Panc1 (cell line): ENCODE measurements at regions not wholly inside any gene's neighbourhood (a gene's known extent, or its start where the extent isn't known, plus 50 kb on each side); places are given as distances from the start of the nearest gene placed in this dataset.

ENCODE experiments used
- ATAC-seq: fragments of 200-7000 bp; cut with Tn5 transposase; 2 replicates; pipeline ENCODE4 v1.9.1; 2020; ENCODE audit warnings: mild to moderate bottlenecking, moderate library complexity
- BruUV-seq: library from RNA; stranded (reverse); fragments of 400-500 nt; replicated peaks from 2 replicates; lab custom pipeline; 2021; lab: Mats Ljungman, UMichigan
- CTCF ChIA-PET: fragments of 300-600 bp; sonication (Branson Sonifier 250); formaldehyde crosslinking; loops from one replicate; lab custom pipeline; 2022; ENCODE audit warnings: antibody characterized with exemption; lab: Charles Lee
- POLR2A ChIA-PET: fragments of 300-600 bp; sonication (Branson Sonifier 250); formaldehyde crosslinking; loops from one replicate; lab custom pipeline; 2022; ENCODE audit warnings: antibody characterized with exemption; lab: Charles Lee
- DNase-seq: peaks from one replicate; pipeline ENCODE4 v3.0.0-alpha.2; 2010; ENCODE audit warnings: low read depth, low spot score
- H3K27ac ChIP-seq: 2 replicates; pipeline ENCODE4 v1.5.1; 2011; ENCODE audit warnings: mild to moderate bottlenecking, low read length, inconsistent platforms
- H3K27me3 ChIP-seq: fragments of 200-500 bp; sonication (Bioruptor generic); 2 replicates; pipeline ENCODE4 v1.6.0; 2014; ENCODE audit warnings: low read length, inconsistent platforms; ENCODE audit not compliant: control insufficient read depth, insufficient read depth
- H3K36me3 ChIP-seq: fragments of 200-500 bp; sonication (Bioruptor generic); 2 replicates; pipeline ENCODE4 v1.5.1; 2014; ENCODE audit warnings: inconsistent platforms, mild to moderate bottlenecking, low read length, moderate library complexity; ENCODE audit not compliant: control insufficient read depth, insufficient read depth
- H3K4me1 ChIP-seq: 2 replicates; pipeline ENCODE4 v1.5.1; 2011; ENCODE audit warnings: inconsistent platforms, mild to moderate bottlenecking, low read length, moderate library complexity; ENCODE audit not compliant: control insufficient read depth, insufficient read depth
- H3K4me3 ChIP-seq, 2 experiments: 2 replicates each; pipeline ENCODE4 v1.5.1; 2011 to 2012; ENCODE audit warnings: low read depth in 2 of 2, low read length in 2 of 2, mild to moderate bottlenecking in 2 of 2, inconsistent platforms in 1 of 2, moderate library complexity in 1 of 2
- H3K9me3 ChIP-seq: fragments of 200-500 bp; sonication (Bioruptor generic); 2 replicates; pipeline ENCODE4 v1.5.1; 2014; ENCODE audit warnings: low read depth, mild to moderate bottlenecking, inconsistent platforms, low read length, moderate library complexity; ENCODE audit not compliant: control insufficient read depth, insufficient read depth
- POLR2AphosphoS5 ChIP-seq: IDR thresholded peaks from 2 replicates; pipeline ENCODE4 v1.6.1; 2012; ENCODE audit warnings: mild to moderate bottlenecking, low read depth, low read length, moderate library complexity
- SIN3A ChIP-seq: IDR thresholded peaks from 2 replicates; pipeline ENCODE4 v1.6.1; 2012; ENCODE audit warnings: low read depth, mild to moderate bottlenecking, low read length, moderate library complexity, borderline replicate concordance; ENCODE audit not compliant: insufficient read depth
- TCF7L2 ChIP-seq: IDR thresholded peaks from 2 replicates; pipeline ENCODE4 v1.6.1; 2011; ENCODE audit warnings: mild to moderate bottlenecking, low read depth, low read length, inconsistent platforms
- in situ Hi-C: cut with HindIII; loops from 2 replicates; pipeline ENCODE4 v1.10.0; 2016; ENCODE audit warnings: low sequenced_read_pairs, low pct_unique_long_range_greater_than_20kb
- intact Hi-C: fragments of 100-400 bp; cut with micrococcal nuclease; formaldehyde crosslinking; loops from one replicate; pipeline ENCODE4 v1.10.0; 2022; ENCODE audit not compliant: unreplicated experiment
- TF ChIP-seq, protein P1 (sequence below): fragments of 450-650 bp; IDR thresholded peaks from 2 replicates; pipeline ENCODE4 v1.5.1; 2017; ENCODE audit warnings: mild to moderate bottlenecking
- TF ChIP-seq, protein P2 (sequence below), 2 experiments: IDR thresholded peaks; 2 replicates each; pipeline ENCODE4 v1.6.1; 2011 to 2012; ENCODE audit warnings: low read depth in 2 of 2, control low read depth in 1 of 2, low read length in 1 of 2, mild to moderate bottlenecking in 1 of 2, moderate library complexity in 1 of 2; ENCODE audit not compliant: insufficient read depth in 1 of 2

DNA sequence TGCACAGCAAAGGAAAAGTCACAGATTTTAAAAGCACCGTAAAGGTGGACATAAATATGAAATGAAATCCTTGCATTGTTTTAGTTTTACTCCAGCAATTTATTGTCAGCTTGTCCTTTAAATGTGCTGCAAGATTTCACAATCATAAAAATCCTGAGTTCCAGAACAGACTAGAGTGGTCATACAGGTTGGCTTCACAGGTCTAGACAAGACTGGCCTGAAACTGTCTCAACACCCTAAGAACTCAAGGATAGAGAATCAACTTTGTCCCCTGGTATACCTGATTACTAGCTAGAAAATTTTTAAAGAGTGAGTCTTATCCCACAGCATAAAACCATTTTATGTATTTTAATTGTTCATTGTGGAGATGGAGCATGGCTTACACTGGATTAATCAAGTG, 521.7 kb upstream of the MCTP2 start:
- H3K4me1 ChIP-seq: no peaks in the 10 kb centered on the region

DNA sequence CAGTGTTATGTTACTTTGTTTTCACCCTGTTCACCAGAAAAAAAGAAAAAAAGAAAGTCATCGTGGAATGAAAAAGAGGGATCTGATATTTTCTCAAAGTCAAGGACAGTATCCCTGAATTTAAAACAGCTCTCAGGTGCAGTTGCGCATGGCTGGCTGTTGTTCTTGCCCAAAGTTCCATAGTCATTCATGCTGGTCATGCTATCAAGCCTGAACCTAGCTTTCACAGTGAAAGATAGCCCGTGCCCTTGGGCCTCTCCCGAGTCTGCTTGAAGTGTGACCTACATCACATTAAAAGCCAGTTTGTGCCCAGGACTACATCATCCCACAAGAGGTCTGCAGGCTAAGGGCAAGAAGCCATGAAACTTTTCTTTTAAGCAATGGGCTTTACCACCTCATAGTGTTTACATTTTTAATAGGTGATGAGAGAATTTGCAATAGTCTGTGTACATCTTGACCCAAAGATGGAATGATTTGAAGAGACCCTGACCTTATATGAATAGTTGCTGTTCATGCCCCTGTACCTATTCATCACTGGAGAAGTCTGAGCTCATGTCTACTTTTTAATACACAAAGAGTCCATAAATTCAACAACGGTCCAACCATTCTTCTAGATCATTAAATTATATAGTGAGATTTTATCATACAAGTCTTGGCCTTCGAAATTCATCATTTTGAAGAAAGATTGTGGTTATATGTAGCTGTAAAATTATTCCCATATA, 522.5 kb upstream of the MCTP2 start:
- no peaks in the 10 kb centered on the region for H3K36me3 ChIP-seq
- POLR2A ChIA-PET: no interaction called here
- TF ChIP-seq TCF7L2: no peak
- ATAC-seq (no peak), DNase-seq (no peak)
- in situ Hi-C loops: no loop called here
- H3K4me1 ChIP-seq: no peaks in the 10 kb centered on the region
- intact Hi-C loops: no loop called here
- H3K27ac ChIP-seq: no peak overlapping the region
- H3K9me3 ChIP-seq: no peaks in the 10 kb centered on the region
- H3K4me3 ChIP-seq: no peak overlapping the region
- CTCF ChIA-PET: no interaction called here
- BruUV-seq: no TSS peak
- H3K27me3 ChIP-seq: no peaks in the 10 kb centered on the region

More for the DNA sequence above, 521.7 kb upstream of the MCTP2 start:
- ATAC-seq: no peak
- Histone ChIP-seq H3K27me3 (no peaks in the 10 kb centered on the region), H3K4me3 (no peak overlapping the region), H3K36me3 (no peaks in the 10 kb centered on the region), H3K9me3 (no peaks in the 10 kb centered on the region), H3K27ac (no peak overlapping the region)
- in situ Hi-C loops (no loop called here), intact Hi-C loops (no loop called here)
- ChIA-PET POLR2A (no interaction called here), CTCF (interaction anchor here (0.6 kb wide), 1 partner anchor 410 kb away, joined by 5 read pairs; no protein-coding TSS in a partner anchor)
- DNase-seq: no peak
- TF ChIP-seq SIN3A (no peak), POLR2AphosphoS5 (no peak), TCF7L2 (no peak)
- TF ChIP-seq, protein P1, sequence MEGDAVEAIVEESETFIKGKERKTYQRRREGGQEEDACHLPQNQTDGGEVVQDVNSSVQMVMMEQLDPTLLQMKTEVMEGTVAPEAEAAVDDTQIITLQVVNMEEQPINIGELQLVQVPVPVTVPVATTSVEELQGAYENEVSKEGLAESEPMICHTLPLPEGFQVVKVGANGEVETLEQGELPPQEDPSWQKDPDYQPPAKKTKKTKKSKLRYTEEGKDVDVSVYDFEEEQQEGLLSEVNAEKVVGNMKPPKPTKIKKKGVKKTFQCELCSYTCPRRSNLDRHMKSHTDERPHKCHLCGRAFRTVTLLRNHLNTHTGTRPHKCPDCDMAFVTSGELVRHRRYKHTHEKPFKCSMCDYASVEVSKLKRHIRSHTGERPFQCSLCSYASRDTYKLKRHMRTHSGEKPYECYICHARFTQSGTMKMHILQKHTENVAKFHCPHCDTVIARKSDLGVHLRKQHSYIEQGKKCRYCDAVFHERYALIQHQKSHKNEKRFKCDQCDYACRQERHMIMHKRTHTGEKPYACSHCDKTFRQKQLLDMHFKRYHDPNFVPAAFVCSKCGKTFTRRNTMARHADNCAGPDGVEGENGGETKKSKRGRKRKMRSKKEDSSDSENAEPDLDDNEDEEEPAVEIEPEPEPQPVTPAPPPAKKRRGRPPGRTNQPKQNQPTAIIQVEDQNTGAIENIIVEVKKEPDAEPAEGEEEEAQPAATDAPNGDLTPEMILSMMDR: no peak
- TF ChIP-seq, protein P2, sequence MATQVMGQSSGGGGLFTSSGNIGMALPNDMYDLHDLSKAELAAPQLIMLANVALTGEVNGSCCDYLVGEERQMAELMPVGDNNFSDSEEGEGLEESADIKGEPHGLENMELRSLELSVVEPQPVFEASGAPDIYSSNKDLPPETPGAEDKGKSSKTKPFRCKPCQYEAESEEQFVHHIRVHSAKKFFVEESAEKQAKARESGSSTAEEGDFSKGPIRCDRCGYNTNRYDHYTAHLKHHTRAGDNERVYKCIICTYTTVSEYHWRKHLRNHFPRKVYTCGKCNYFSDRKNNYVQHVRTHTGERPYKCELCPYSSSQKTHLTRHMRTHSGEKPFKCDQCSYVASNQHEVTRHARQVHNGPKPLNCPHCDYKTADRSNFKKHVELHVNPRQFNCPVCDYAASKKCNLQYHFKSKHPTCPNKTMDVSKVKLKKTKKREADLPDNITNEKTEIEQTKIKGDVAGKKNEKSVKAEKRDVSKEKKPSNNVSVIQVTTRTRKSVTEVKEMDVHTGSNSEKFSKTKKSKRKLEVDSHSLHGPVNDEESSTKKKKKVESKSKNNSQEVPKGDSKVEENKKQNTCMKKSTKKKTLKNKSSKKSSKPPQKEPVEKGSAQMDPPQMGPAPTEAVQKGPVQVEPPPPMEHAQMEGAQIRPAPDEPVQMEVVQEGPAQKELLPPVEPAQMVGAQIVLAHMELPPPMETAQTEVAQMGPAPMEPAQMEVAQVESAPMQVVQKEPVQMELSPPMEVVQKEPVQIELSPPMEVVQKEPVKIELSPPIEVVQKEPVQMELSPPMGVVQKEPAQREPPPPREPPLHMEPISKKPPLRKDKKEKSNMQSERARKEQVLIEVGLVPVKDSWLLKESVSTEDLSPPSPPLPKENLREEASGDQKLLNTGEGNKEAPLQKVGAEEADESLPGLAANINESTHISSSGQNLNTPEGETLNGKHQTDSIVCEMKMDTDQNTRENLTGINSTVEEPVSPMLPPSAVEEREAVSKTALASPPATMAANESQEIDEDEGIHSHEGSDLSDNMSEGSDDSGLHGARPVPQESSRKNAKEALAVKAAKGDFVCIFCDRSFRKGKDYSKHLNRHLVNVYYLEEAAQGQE (IDR thresholded peaks at IDR 0.05; ENCODE audit: insufficient read depth in 1 of 2, low read depth in 2 of 2, low read length in 1 of 2): no peak
- no TSS peak for BruUV-seq

DNA sequence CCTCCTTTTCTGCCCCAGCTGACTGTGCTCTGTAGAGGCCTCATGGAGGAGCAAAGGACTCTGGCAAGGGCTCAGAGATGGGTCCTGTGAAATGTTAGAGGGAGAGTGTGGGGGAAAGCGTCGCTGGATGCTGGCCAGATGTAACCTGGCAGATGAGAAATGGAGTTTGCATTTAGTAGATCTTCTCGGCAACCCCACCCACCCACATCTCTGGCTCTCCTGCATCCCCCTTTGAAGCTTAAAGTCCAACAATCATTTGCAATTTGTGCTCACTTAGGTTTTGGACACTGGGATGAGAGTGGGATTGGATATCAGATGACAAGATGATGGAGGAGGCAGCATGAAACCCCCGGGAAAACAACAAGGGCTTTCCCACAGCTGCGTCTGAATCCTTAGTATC, 523.6 kb upstream of the MCTP2 start:
- intact Hi-C loops: no loop called here

More for the DNA sequence above, 523.6 kb upstream of the MCTP2 start:
- no peaks in the 10 kb centered on the region for H3K27me3 ChIP-seq
- ATAC-seq (no peak), DNase-seq (no peak)
- in situ Hi-C loops: no loop called here
- H3K4me3 ChIP-seq: no peak overlapping the region
- no peaks in the 10 kb centered on the region for H3K9me3 ChIP-seq
- no TSS peak for BruUV-seq
- H3K4me1 ChIP-seq: no peaks in the 10 kb centered on the region
- ChIA-PET POLR2A (no interaction called here), CTCF (no interaction called here)
- H3K36me3 ChIP-seq: no peaks in the 10 kb centered on the region
- no peak overlapping the region for H3K27ac ChIP-seq
- no peak for TF ChIP-seq POLR2AphosphoS5
- TF ChIP-seq SIN3A: no peak
- TF ChIP-seq, protein P1: no peak
- TF ChIP-seq TCF7L2: no peak
- TF ChIP-seq, protein P2 (IDR thresholded peaks at IDR 0.05; ENCODE audit: insufficient read depth in 1 of 2, low read depth in 2 of 2, low read length in 1 of 2): no peak
